Mesenchymal stem cell (in vitro differentiated cells and primary cell): ENCODE measurements at regions not wholly inside any gene's neighbourhood (a gene's known extent, or its start where the extent isn't known, plus 50 kb on each side); places are given as distances from the start of the nearest gene placed in this dataset.
A peak's percentile ranks its signal among the peaks of the same experiment; 100 is the strongest.

Experiments used
- DNase-seq: peaks from one replicate; pipeline ENCODE4 v3.0.0-alpha.2; 2013
- H2AFZ ChIP-seq: one replicate; pipeline ENCODE4 v1.6.1; 2013; ENCODE audit warnings: low read depth, mild to moderate bottlenecking, control low read depth, inconsistent platforms, low read length, moderate library complexity
- H2AK5ac ChIP-seq: 2 replicates; pipeline ENCODE4 v1.6.1; 2013; ENCODE audit warnings: low read length, moderate library complexity, mild to moderate bottlenecking, inconsistent platforms; ENCODE audit not compliant: severe bottlenecking
- H2BK120ac ChIP-seq: one replicate; pipeline ENCODE4 v1.6.1; 2013; ENCODE audit warnings: low read depth, mild to moderate bottlenecking, inconsistent platforms, low read length, moderate library complexity
- H2BK12ac ChIP-seq, 2 experiments: one replicate each; pipeline ENCODE4 v1.6.1; 2013; ENCODE audit warnings: inconsistent platforms in 2 of 2, low read length in 2 of 2, mild to moderate bottlenecking in 2 of 2, moderate library complexity in 2 of 2, control low read depth in 1 of 2
- H2BK15ac ChIP-seq: one replicate; pipeline ENCODE4 v1.6.1; 2013; ENCODE audit warnings: mild to moderate bottlenecking, low read depth, inconsistent platforms; ENCODE audit not compliant: poor library complexity, severe bottlenecking
- H2BK5ac ChIP-seq: 2 replicates; pipeline ENCODE4 v1.6.1; 2013; ENCODE audit warnings: low read depth, mild to moderate bottlenecking, low read length, control low read depth, inconsistent platforms; ENCODE audit not compliant: poor library complexity, severe bottlenecking
- H3K14ac ChIP-seq, 2 experiments: one replicate each; pipeline ENCODE4 v1.6.1; 2013; ENCODE audit warnings: inconsistent platforms in 2 of 2, low read length in 2 of 2, control low read depth in 1 of 2, mild to moderate bottlenecking in 1 of 2, moderate library complexity in 1 of 2
- H3K18ac ChIP-seq, 2 experiments: one replicate each; pipeline ENCODE4 v1.6.1; 2013; ENCODE audit warnings: inconsistent platforms in 2 of 2, low read length in 2 of 2, control low read depth in 1 of 2, low read depth in 1 of 2, mild to moderate bottlenecking in 1 of 2
- H3K23ac ChIP-seq, 2 experiments: one replicate each; pipeline ENCODE4 v1.6.1; 2013; ENCODE audit warnings: inconsistent platforms in 2 of 2, low read length in 2 of 2, mild to moderate bottlenecking in 2 of 2, moderate library complexity in 2 of 2, control low read depth in 1 of 2
- H3K27ac ChIP-seq: 2 replicates; pipeline ENCODE4 v1.5.1; 2013; ENCODE audit warnings: mild to moderate bottlenecking, moderate library complexity, low read length, control low read depth, inconsistent platforms; ENCODE audit not compliant: poor library complexity, severe bottlenecking
- H3K27me3 ChIP-seq, 2 experiments: 2 replicates each; pipeline versions ENCODE4 v1.6.1 to v1.7.0; 2013; ENCODE audit warnings: low read length in 2 of 2, mild to moderate bottlenecking in 2 of 2, moderate library complexity in 2 of 2, control low read depth in 1 of 2, inconsistent platforms in 1 of 2; ENCODE audit not compliant: control insufficient read depth in 1 of 2, insufficient read depth in 1 of 2
- H3K36me3 ChIP-seq, 2 experiments: 2 replicates each; pipeline versions ENCODE4 v1.6.1 to v1.7.0; 2013; ENCODE audit warnings: low read length in 2 of 2, control low read depth in 1 of 2, inconsistent platforms in 1 of 2, low read depth in 1 of 2, mild to moderate bottlenecking in 1 of 2; ENCODE audit not compliant: insufficient read depth in 2 of 2, control insufficient read depth in 1 of 2
- H3K4ac ChIP-seq, 2 experiments: one replicate each; pipeline ENCODE4 v1.6.1; 2013; ENCODE audit warnings: inconsistent platforms in 2 of 2, low read length in 2 of 2, mild to moderate bottlenecking in 2 of 2, moderate library complexity in 2 of 2, control low read depth in 1 of 2, low read depth in 1 of 2
- H3K4me1 ChIP-seq: 2 replicates; pipeline ENCODE4 v1.6.1; 2013; ENCODE audit warnings: low read depth, low read length, control low read depth; ENCODE audit not compliant: control insufficient read depth, insufficient read depth
- H3K4me2 ChIP-seq: 2 replicates; pipeline ENCODE4 v1.6.1; 2013; ENCODE audit warnings: low read length, mild to moderate bottlenecking, inconsistent platforms; ENCODE audit not compliant: poor library complexity, severe bottlenecking
- H3K4me3 ChIP-seq, 2 experiments: 2 replicates each; pipeline versions ENCODE4 v1.5.1 to v1.7.0; 2013; ENCODE audit warnings: low read length in 2 of 2, mild to moderate bottlenecking in 2 of 2, control low read depth in 1 of 2, low read depth in 1 of 2; ENCODE audit not compliant: insufficient read depth in 1 of 2
- H3K79me1 ChIP-seq: replicated peaks from 2 replicates; pipeline ENCODE4 v1.6.1; 2013; ENCODE audit warnings: mild to moderate bottlenecking, control low read depth, low read length, inconsistent platforms; ENCODE audit not compliant: poor library complexity, severe bottlenecking
- H3K9ac ChIP-seq: 2 replicates; pipeline ENCODE4 v1.7.0; 2013; ENCODE audit warnings: mild to moderate bottlenecking, low read length, moderate library complexity
- H3K9me3 ChIP-seq: 2 replicates; pipeline ENCODE4 v1.7.0; 2013; ENCODE audit warnings: mild to moderate bottlenecking, low read length; ENCODE audit not compliant: control insufficient read depth
- H4K8ac ChIP-seq: one replicate; pipeline ENCODE4 v1.6.1; 2013; ENCODE audit warnings: inconsistent platforms, mild to moderate bottlenecking, low read length, moderate library complexity
- H4K91ac ChIP-seq: one replicate; pipeline ENCODE4 v1.6.1; 2013; ENCODE audit warnings: mild to moderate bottlenecking, low read length, inconsistent platforms
- WGBS: methylation state at CpG from one replicate; pipeline ENCODE4 v1.1.7; 2013; ENCODE audit warnings: mixed read lengths; 5-methylcytosine and 5-hydroxymethylcytosine counted together

DNA sequence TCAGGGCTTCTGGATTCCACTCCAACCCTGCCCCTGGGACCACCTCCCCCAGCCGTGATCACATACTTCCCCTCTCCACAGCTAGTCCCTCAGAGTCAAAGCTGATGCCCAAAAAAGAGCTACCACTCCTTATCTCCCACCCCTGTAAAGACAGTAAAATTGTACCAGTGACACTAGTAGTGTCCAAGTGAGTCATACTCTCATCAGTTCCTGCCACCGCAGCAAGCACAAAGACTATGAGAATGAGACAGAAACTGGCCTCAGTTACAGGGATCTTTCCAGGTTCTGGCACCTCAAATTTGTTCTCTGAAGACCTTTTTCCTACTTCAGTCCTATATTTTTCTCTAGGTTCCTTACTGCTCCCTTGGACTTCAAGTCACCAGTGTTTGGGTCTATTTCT is 144.2 kb downstream of the SPRY2 start:
- H2BK12ac ChIP-seq, result no peak overlapping the region
- WGBS, result 36% methylated on average over 2 of the region's 2 CpGs
- H3K9ac ChIP-seq, result no peak overlapping the region
- H3K4me3 ChIP-seq, result no peak overlapping the region
- no peaks in the 10 kb centered on the region for H3K36me3 ChIP-seq
- H3K79me1 ChIP-seq, result no peaks in the 10 kb centered on the region
- H3K18ac ChIP-seq, result no peak overlapping the region
- no peak overlapping the region for H2BK120ac ChIP-seq
- H3K4me2 ChIP-seq, result no peak overlapping the region
- H3K4ac ChIP-seq, result no peak overlapping the region
- no peak overlapping the region for H2BK5ac ChIP-seq
- H3K27ac ChIP-seq, result no peak overlapping the region
- H3K9me3 ChIP-seq, result no peaks in the 10 kb centered on the region
- H4K91ac ChIP-seq, result no peak overlapping the region
- H2BK15ac ChIP-seq, result no peak overlapping the region
- no peaks in the 10 kb centered on the region for H3K27me3 ChIP-seq
- peak; percentile 41 for DNase-seq
- no peak overlapping the region for H4K8ac ChIP-seq
- no peak overlapping the region for H2AFZ ChIP-seq
- H3K14ac ChIP-seq, result no peak overlapping the region
- no peak overlapping the region for H2AK5ac ChIP-seq
- no peak overlapping the region for H3K23ac ChIP-seq
- H3K4me1 ChIP-seq, result no peaks in the 10 kb centered on the region

DNA sequence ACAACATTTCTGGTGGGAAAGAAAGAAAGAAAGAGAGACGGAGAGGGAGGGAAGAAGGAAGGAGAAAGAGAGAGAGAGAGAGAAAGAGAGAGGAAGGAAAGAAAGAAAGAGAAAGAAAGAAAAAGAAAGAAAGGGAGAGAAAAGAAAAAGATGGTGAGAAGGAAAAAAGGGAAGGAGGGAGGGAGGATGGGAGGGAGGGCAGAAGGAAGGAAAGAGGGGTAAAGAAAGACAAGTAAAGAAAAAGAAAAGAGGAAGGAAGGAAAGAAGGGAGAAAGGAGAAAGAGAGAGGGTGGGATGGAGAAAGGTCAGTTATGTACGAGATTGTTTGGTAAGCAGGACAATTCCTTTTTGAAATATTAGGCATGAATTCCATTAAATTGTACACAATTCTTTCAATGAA is 145.3 kb downstream of the SPRY2 start:
- no peak overlapping the region for H4K8ac ChIP-seq
- H3K36me3 ChIP-seq, result no peaks in the 10 kb centered on the region
- H2BK5ac ChIP-seq, result no peak overlapping the region
- no peak overlapping the region for H3K14ac ChIP-seq
- DNase-seq, result no peak
- H2BK15ac ChIP-seq, result no peak overlapping the region
- no peaks in the 10 kb centered on the region for H3K27me3 ChIP-seq
- H3K27ac ChIP-seq, result no peak overlapping the region
- no peak overlapping the region for H4K91ac ChIP-seq
- no peaks in the 10 kb centered on the region for H3K9me3 ChIP-seq
- H3K4me3 ChIP-seq, result no peak overlapping the region
- H3K9ac ChIP-seq, result no peak overlapping the region
- no peaks in the 10 kb centered on the region for H3K79me1 ChIP-seq
- H2BK120ac ChIP-seq, result no peak overlapping the region
- no peak overlapping the region for H3K18ac ChIP-seq
- H3K4me2 ChIP-seq, result no peak overlapping the region
- WGBS, result 80% methylated on average over 1 of the region's 2 CpGs
- no peak overlapping the region for H3K4ac ChIP-seq
- H2AFZ ChIP-seq, result no peak overlapping the region
- H2BK12ac ChIP-seq, result no peak overlapping the region
- H3K4me1 ChIP-seq, result no peaks in the 10 kb centered on the region
- no peak overlapping the region for H3K23ac ChIP-seq
- no peak overlapping the region for H2AK5ac ChIP-seq

DNA sequence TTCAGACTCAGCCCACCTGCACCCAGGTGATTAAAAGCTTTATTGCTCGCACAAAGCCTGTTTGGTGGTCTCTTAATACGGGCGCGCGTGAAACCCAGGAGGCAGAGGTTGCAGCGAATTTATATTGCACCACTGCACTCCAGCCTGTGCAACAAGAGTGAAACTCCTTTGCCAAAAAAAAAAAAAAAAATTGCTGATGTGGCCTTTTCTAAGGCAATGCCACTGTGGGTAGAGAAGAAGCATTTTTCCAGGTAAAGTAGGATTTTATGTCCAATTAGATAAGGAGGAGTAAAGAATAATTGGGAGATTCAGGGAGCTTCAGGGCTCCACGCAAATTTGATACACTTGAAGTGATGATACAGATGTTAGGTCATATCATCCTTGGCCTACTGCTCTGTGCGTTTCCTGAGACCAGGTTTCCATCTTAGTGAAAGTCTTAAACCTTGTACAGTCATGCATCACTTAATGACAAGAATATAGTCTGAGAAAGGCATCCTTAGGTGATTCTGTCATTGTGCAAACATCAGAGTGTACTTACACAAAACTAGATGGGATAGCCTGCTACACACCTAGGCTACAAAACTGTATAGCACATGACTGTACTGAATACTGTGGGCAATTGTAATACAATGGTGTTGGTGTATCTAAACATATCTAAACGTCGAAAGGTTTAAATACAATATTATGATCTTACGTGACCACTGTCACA is 150.9 kb downstream of the SPRY2 start:
- H2BK120ac ChIP-seq, result no peak overlapping the region
- no peak overlapping the region for H3K9ac ChIP-seq
- H2AFZ ChIP-seq, result no peak overlapping the region
- no peak overlapping the region for H3K4me3 ChIP-seq
- H3K18ac ChIP-seq, result no peak overlapping the region
- no peak overlapping the region for H2BK5ac ChIP-seq
- no peak overlapping the region for H3K4me2 ChIP-seq
- no peaks in the 10 kb centered on the region for H3K36me3 ChIP-seq
- H3K27me3 ChIP-seq, result no peaks in the 10 kb centered on the region
- WGBS, result 98% methylated on average over 10 of the region's 11 CpGs
- no peak overlapping the region for H3K4ac ChIP-seq
- no peak overlapping the region for H3K27ac ChIP-seq
- no peaks in the 10 kb centered on the region for H3K9me3 ChIP-seq
- no peak overlapping the region for H2BK12ac ChIP-seq
- no peaks in the 10 kb centered on the region for H3K4me1 ChIP-seq
- H3K79me1 ChIP-seq, result no peaks in the 10 kb centered on the region
- no peak overlapping the region for H3K23ac ChIP-seq
- H4K8ac ChIP-seq, result no peak overlapping the region
- no peak overlapping the region for H4K91ac ChIP-seq
- H3K14ac ChIP-seq, result no peak overlapping the region
- H2AK5ac ChIP-seq, result no peak overlapping the region
- no peak overlapping the region for H2BK15ac ChIP-seq
- no peak for DNase-seq

DNA sequence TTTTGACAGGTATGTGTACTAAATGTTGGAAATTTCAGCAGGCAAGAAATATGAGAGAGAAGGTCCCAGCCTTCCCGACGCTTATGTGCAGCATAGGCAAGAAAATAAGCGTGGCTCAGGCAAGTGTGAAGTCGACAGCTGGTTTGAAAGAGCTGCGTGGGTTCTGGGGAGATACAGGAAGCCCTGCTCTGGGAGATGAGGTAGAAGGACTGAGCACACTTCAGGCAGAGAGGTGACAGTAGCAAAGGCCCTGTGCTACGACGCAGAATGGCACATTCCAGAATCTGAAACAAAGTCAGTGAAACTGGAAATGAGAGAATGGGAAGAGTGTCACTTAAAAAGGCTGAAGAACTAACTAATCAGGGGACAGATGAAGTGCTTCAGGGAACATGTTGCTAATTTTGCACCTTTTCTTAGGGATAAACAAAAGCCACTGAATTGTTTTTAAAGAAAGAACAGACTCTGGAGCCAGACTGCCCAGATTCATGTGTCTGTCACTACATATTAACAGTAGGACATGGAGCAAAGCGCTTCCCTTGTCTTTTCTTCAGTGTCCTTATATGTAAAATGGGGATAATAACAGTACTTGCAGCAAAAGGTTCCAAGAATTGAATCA is 160.1 kb downstream of the SPRY2 start:
- no peak overlapping the region for H3K4ac ChIP-seq
- H3K23ac ChIP-seq, result no peak overlapping the region
- no peaks in the 10 kb centered on the region for H3K36me3 ChIP-seq
- no peak overlapping the region for H2BK5ac ChIP-seq
- no peaks in the 10 kb centered on the region for H3K9me3 ChIP-seq
- H3K4me1 ChIP-seq, result no peaks in the 10 kb centered on the region
- no peak for DNase-seq
- H4K91ac ChIP-seq, result no peak overlapping the region
- H2BK12ac ChIP-seq, result no peak overlapping the region
- no peaks in the 10 kb centered on the region for H3K79me1 ChIP-seq
- WGBS, result 69% methylated on average over 7 of the region's 8 CpGs
- H3K14ac ChIP-seq, result no peak overlapping the region
- no peak overlapping the region for H2BK120ac ChIP-seq
- H3K18ac ChIP-seq, result no peak overlapping the region
- no peaks in the 10 kb centered on the region for H3K27me3 ChIP-seq
- no peak overlapping the region for H2BK15ac ChIP-seq
- no peak overlapping the region for H3K4me2 ChIP-seq
- no peak overlapping the region for H3K4me3 ChIP-seq
- no peak overlapping the region for H2AFZ ChIP-seq
- H4K8ac ChIP-seq, result no peak overlapping the region
- no peak overlapping the region for H3K9ac ChIP-seq
- no peak overlapping the region for H2AK5ac ChIP-seq
- no peak overlapping the region for H3K27ac ChIP-seq
